ENCODE measurements at regions not wholly inside any gene's neighbourhood (a gene's known extent, or its start where the extent isn't known, plus 50 kb on each side); places are given as distances from the start of the nearest gene placed in this dataset.

DNA sequence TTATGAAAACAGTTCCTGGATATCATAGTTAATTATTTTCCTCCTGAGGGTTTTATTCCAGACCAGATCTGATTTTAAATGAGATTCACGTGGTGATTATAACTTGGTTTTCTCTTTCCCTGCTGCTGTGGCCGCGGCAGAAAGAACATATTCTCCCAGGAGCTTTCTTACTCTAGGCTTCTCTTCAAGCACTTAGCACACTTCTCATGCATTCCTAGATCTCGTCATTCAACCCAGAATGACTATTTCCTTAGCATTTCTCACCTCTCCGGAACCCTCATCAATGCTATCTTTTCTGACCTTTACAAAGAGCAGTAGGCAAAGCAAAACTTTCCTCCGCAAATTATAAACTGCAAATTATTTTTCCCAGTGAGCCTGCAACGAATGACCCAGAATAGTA is 122.9 kb downstream of the GPAT3 start:
- TF ChIP-seq, protein P1, sequence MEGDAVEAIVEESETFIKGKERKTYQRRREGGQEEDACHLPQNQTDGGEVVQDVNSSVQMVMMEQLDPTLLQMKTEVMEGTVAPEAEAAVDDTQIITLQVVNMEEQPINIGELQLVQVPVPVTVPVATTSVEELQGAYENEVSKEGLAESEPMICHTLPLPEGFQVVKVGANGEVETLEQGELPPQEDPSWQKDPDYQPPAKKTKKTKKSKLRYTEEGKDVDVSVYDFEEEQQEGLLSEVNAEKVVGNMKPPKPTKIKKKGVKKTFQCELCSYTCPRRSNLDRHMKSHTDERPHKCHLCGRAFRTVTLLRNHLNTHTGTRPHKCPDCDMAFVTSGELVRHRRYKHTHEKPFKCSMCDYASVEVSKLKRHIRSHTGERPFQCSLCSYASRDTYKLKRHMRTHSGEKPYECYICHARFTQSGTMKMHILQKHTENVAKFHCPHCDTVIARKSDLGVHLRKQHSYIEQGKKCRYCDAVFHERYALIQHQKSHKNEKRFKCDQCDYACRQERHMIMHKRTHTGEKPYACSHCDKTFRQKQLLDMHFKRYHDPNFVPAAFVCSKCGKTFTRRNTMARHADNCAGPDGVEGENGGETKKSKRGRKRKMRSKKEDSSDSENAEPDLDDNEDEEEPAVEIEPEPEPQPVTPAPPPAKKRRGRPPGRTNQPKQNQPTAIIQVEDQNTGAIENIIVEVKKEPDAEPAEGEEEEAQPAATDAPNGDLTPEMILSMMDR (IDR thresholded peaks at IDR 0.05), result no peak
- Mint-ChIP-seq H3K27ac (no peak overlapping the region), H3K36me3 (ENCODE audit: low read depth) (no peaks in the 10 kb centered on the region), H3K9me3 (no peaks in the 10 kb centered on the region), H3K4me1 (no peaks in the 10 kb centered on the region), H3K4me3 (no peak overlapping the region), H3K27me3 (ENCODE audit: low read depth, poor library complexity) (peaks cover 2% of the 10 kb centered on the region)
- no peak for DNase-seq

DNA sequence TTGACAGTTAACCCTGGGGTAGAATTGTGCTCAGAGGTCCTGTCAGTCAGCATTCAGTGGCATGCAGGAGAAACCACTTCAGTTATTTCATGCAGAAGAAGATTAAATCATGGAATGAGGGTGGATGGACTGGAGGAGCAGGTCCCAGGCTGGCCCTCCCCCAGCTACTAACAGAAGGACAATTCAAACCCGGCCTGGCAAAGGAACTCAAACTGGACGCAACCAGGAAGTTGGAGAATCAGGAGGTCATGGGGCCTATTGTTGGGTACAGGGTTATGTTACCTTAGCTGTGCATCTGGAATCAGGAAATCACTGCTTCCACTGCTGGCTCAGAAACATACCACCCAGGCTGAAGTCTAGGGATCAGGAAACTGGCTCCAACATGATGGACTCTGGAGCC is 121.4 kb downstream of the GPAT3 start:
- H3K9me3 Mint-ChIP-seq, result no peaks in the 10 kb centered on the region
- no peaks in the 10 kb centered on the region for H3K36me3 Mint-ChIP-seq (ENCODE audit: low read depth)
- H3K4me1 Mint-ChIP-seq, result no peaks in the 10 kb centered on the region
- H3K4me3 Mint-ChIP-seq, result no peak overlapping the region
- H3K27me3 Mint-ChIP-seq (ENCODE audit: low read depth, poor library complexity), result no peaks in the 10 kb centered on the region
- DNase-seq, result no peak
- TF ChIP-seq, protein P1 (IDR thresholded peaks at IDR 0.05), result no peak
- no peak overlapping the region for H3K27ac Mint-ChIP-seq
